ENCODE measurements at regions not wholly inside any gene's neighbourhood (a gene's known extent, or its start where the extent isn't known, plus 50 kb on each side); places are given as distances from the start of the nearest gene placed in this dataset.

GRCh38 chr4:138709859-138710258 is 305.7 kb upstream of the NOCT start:
- H3K27me3 Mint-ChIP-seq = peaks cover 20% of the 10 kb centered on the region
- TF ChIP-seq CTCF (conservative IDR thresholded peaks at IDR 0.05) = no peak
- no peak overlapping the region for H3K27ac Mint-ChIP-seq
- H3K4me1 Mint-ChIP-seq (ENCODE audit: unreplicated experiment) = peaks cover 9% of the 10 kb centered on the region
- peaks cover 6% of the 10 kb centered on the region for H3K9me3 Mint-ChIP-seq
- DNase-seq (ENCODE audit: extremely low spot score, unreplicated experiment) = no peak
- H3K36me3 Mint-ChIP-seq = no peaks in the 10 kb centered on the region
- H3K4me3 Mint-ChIP-seq = no peak overlapping the region

DNA sequence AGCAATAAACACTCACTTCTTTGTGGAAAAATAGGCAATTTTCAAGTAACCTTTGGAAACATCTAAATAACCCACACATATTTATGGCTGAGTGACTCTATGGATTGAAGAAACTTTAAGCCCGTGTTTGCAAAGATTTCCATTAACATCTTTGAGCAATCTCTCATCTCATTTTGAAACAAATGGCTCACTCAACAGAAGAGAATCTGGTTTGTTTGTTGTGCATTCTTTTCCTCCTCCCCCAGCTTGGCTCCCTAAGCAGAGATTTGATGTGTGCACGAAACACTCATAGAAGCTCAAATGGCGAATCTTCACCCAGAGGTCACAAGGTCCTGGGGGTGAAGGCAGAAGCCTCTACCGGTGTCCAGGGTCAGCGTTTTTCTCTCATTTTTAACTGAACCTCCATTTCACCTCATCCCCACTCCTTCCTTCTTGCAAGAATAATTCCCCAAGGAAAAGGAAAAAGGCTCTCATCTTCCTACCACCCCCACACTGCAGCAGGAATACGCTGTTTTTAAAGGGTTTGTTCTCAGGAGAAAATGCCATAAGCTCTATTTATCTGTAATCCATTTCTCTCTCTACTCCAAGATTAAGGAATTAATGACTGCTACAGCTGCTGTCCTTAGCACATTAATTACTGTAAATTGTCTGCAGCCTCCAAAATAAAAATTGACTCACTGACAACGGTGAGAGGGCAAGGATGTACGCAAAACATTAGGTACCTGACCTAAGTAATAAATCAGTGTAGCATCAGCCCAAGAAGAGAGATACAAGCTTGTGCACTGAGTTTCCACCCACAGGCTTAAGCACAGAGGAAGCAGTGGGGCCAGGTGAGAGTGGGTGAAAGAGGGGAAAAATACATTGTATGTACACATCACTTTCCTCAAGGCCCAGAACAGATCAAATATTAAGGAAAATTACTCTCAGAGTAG is 307.6 kb upstream of the NOCT start:
- TF ChIP-seq CTCF (conservative IDR thresholded peaks at IDR 0.05) = no peak
- Mint-ChIP-seq H3K4me1 (ENCODE audit: unreplicated experiment) (peaks cover 9% of the 10 kb centered on the region), H3K9me3 (peaks cover 6% of the 10 kb centered on the region), H3K27me3 (peaks cover 17% of the 10 kb centered on the region), H3K36me3 (no peaks in the 10 kb centered on the region), H3K27ac (no peak overlapping the region), H3K4me3 (no peak overlapping the region)
- DNase-seq (ENCODE audit: extremely low spot score, unreplicated experiment) = no peak

DNA sequence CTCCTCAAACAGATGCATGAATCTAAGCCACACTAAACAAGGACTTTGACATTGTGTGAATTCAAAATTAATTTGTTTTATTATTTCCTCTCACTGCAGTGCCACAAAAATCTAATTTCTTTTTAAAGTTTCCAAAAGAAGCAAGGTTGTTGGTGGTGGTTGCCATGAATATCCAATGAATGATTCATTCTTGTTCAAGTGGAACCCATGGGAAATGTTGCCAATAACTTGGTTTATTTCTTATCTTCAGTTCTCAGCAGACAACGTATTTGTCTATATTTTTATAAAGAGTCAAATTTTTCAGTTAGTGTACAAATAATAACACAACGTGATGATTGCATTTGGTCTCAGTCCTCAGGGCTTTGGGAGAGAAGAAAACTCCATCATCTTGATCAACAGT is 309.4 kb upstream of the NOCT start:
- H3K4me3 Mint-ChIP-seq = no peak overlapping the region
- H3K27ac Mint-ChIP-seq = no peak overlapping the region
- no peak for DNase-seq (ENCODE audit: extremely low spot score, unreplicated experiment)
- H3K36me3 Mint-ChIP-seq = no peaks in the 10 kb centered on the region
- peaks cover 13% of the 10 kb centered on the region for H3K4me1 Mint-ChIP-seq (ENCODE audit: unreplicated experiment)
- TF ChIP-seq CTCF (conservative IDR thresholded peaks at IDR 0.05) = no peak
- H3K27me3 Mint-ChIP-seq = peaks cover 17% of the 10 kb centered on the region
- H3K9me3 Mint-ChIP-seq = peaks cover 6% of the 10 kb centered on the region

GRCh38 chr4:138702190-138702824 is 313.3 kb upstream of the NOCT start:
- no peaks in the 10 kb centered on the region for H3K36me3 Mint-ChIP-seq
- H3K27me3 Mint-ChIP-seq = no peaks in the 10 kb centered on the region
- no peaks in the 10 kb centered on the region for H3K9me3 Mint-ChIP-seq
- H3K27ac Mint-ChIP-seq = no peak overlapping the region
- peaks cover 7% of the 10 kb centered on the region for H3K4me1 Mint-ChIP-seq (ENCODE audit: unreplicated experiment)
- DNase-seq (ENCODE audit: extremely low spot score, unreplicated experiment) = no peak
- no peak overlapping the region for H3K4me3 Mint-ChIP-seq
- TF ChIP-seq CTCF (conservative IDR thresholded peaks at IDR 0.05) = no peak

DNA sequence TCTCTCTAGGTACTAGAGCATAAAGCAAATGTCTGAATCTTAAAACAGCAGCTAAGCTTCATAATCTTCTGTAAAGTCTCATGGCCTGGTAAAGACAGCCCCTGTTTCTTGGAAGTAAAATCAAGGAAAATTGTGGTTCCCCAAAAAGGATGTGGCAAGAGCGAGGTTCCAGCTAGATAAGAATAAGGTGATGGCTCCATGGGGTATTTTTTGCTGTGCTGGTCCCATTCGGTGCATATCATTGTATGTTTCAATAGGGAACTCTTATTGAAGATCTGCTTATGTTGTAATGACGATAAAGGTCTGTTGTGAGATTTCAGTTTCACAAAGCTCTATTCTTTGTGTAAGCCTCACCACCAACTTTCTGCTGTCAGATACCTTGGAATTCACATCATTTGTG is 316.9 kb upstream of the NOCT start:
- no peak for TF ChIP-seq CTCF (conservative IDR thresholded peaks at IDR 0.05)
- peaks cover 17% of the 10 kb centered on the region for H3K4me1 Mint-ChIP-seq (ENCODE audit: unreplicated experiment)
- no peaks in the 10 kb centered on the region for H3K9me3 Mint-ChIP-seq
- DNase-seq (ENCODE audit: extremely low spot score, unreplicated experiment) = no peak
- no peaks in the 10 kb centered on the region for H3K27me3 Mint-ChIP-seq
- H3K4me3 Mint-ChIP-seq = no peak overlapping the region
- no peaks in the 10 kb centered on the region for H3K36me3 Mint-ChIP-seq
- H3K27ac Mint-ChIP-seq = no peak overlapping the region

Measured in type B pancreatic cell (in vitro differentiated cells).